ENCODE measurements at regions not wholly inside any gene's neighbourhood (a gene's known extent, or its start where the extent isn't known, plus 50 kb on each side); places are given as distances from the start of the nearest gene placed in this dataset.

DNA sequence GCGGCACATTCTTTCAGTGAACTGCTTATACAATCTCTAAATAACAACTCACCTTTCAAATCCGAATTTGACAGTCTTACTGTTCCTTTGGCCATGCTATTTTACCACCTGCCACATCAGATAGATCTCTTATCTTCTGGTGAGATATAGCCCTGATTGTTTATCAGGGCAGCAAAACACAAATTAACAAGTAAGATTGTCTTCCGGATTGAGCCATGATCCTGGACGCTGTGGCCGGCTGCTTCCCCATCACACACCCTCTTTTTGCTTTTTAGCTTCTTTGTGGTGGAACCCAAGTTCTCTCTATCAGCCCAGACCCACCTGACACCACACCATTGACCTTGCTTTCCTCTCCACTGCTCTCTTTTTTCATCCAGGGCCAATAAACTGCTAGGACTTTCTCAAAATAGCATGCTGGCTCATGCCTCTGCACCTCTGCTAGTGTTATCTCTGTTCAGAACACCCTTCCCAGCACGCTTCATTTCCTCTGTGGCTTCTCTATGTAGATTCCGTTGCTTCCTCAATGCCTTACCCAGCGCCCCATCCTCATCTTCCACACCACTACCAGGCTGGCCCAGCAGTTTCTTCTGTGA is 111.8 kb upstream of the CNTNAP5 start:
- Histone ChIP-seq H3K36me3 (ENCODE audit: control insufficient read depth in 4 of 4, insufficient read depth in 4 of 4, low read length in 4 of 4) (no peaks in the 10 kb centered on the region), H3K27ac (ENCODE audit: low read depth in 1 of 2, low read length in 1 of 2) (no peak overlapping the region), H3K27me3 (ENCODE audit: control insufficient read depth in 3 of 3, insufficient read depth in 3 of 3, low read length in 2 of 3) (no peaks in the 10 kb centered on the region), H3K4me3 (no peak overlapping the region), H3K9me3 (ENCODE audit: control insufficient read depth in 4 of 4, insufficient read depth in 3 of 4, low read length in 3 of 4) (no peaks in the 10 kb centered on the region), H3K9ac (ENCODE audit: insufficient read depth in 1 of 2, low read length in 2 of 2) (no peak overlapping the region), H3K4me1 (ENCODE audit: control insufficient read depth in 5 of 5, insufficient read depth in 5 of 5, low read length in 5 of 5) (peaks cover 0 to under 1% (median 0%) of the 10 kb centered on the region in 5 donors)
- DNase-seq (no peak), ATAC-seq (ENCODE audit: insufficient read depth, low FRiP score) (no peak)
- 19 to 45% methylated on average over 8 of the region's 8 CpGs for WGBS, 2 donors
- TF ChIP-seq, protein P1, sequence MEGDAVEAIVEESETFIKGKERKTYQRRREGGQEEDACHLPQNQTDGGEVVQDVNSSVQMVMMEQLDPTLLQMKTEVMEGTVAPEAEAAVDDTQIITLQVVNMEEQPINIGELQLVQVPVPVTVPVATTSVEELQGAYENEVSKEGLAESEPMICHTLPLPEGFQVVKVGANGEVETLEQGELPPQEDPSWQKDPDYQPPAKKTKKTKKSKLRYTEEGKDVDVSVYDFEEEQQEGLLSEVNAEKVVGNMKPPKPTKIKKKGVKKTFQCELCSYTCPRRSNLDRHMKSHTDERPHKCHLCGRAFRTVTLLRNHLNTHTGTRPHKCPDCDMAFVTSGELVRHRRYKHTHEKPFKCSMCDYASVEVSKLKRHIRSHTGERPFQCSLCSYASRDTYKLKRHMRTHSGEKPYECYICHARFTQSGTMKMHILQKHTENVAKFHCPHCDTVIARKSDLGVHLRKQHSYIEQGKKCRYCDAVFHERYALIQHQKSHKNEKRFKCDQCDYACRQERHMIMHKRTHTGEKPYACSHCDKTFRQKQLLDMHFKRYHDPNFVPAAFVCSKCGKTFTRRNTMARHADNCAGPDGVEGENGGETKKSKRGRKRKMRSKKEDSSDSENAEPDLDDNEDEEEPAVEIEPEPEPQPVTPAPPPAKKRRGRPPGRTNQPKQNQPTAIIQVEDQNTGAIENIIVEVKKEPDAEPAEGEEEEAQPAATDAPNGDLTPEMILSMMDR (IDR thresholded peaks at IDR 0.05; ENCODE audit: control extremely low read depth, extremely low read depth), result no peak

DNA sequence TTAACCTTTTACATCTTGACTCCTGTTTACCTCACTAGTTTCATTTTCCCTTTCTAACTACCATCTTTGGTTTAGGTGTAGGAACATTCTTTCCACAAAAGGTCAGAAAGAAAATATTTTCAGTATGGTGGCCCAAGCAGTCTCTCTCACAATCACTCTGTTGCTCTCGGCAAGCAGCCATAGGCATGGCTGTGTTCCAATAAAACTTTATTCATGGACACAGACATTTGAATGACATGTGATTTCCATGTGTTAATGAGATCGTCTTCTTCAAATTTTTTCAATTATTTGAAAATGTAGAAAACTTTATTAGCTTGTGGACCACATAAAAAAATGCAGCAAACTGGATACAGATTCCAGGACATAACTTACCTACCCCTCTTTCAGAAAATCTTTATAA is 109.7 kb upstream of the CNTNAP5 start:
- no peak overlapping the region for H3K27ac ChIP-seq (ENCODE audit: low read depth in 1 of 2, low read length in 1 of 2)
- no peaks in the 10 kb centered on the region for H3K27me3 ChIP-seq (ENCODE audit: control insufficient read depth in 3 of 3, insufficient read depth in 3 of 3, low read length in 2 of 3)
- DNase-seq, result no peak
- TF ChIP-seq, protein P1 (IDR thresholded peaks at IDR 0.05; ENCODE audit: control extremely low read depth, extremely low read depth), result no peak
- no peak overlapping the region for H3K9ac ChIP-seq (ENCODE audit: insufficient read depth in 1 of 2, low read length in 2 of 2)
- H3K4me1 ChIP-seq (ENCODE audit: control insufficient read depth in 5 of 5, insufficient read depth in 5 of 5, low read length in 5 of 5), result no peaks in the 10 kb centered on the region
- no peak overlapping the region for H3K4me3 ChIP-seq
- ATAC-seq (ENCODE audit: insufficient read depth, low FRiP score), result no peak
- WGBS, 2 donors, result 77 to 86% methylated on average over 2 of the region's 2 CpGs
- H3K36me3 ChIP-seq (ENCODE audit: control insufficient read depth in 4 of 4, insufficient read depth in 4 of 4, low read length in 4 of 4), result no peaks in the 10 kb centered on the region
- no peaks in the 10 kb centered on the region for H3K9me3 ChIP-seq (ENCODE audit: control insufficient read depth in 4 of 4, insufficient read depth in 3 of 4, low read length in 3 of 4)

DNA sequence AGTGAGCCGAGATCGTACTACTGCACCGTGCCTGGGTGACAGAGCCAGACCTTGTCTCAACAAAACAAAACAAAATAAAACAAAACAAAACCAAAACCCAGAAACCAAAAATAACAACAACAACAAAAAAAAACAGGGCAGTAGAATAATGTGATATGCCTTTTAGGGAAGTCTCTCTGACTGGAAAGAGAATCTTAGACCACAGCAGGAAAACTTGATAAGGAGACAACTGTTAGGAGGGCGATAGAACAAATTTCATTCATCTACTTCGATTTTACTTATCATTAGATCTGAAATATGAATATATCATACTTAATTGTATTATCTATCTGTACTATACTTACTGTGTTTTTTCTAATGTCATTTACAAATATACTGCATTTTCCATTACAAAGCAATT is 109.0 kb upstream of the CNTNAP5 start:
- ATAC-seq (ENCODE audit: insufficient read depth, low FRiP score), result no peak
- no peaks in the 10 kb centered on the region for H3K9me3 ChIP-seq (ENCODE audit: control insufficient read depth in 4 of 4, insufficient read depth in 3 of 4, low read length in 3 of 4)
- H3K36me3 ChIP-seq (ENCODE audit: control insufficient read depth in 4 of 4, insufficient read depth in 4 of 4, low read length in 4 of 4), result no peaks in the 10 kb centered on the region
- H3K4me1 ChIP-seq (ENCODE audit: control insufficient read depth in 5 of 5, insufficient read depth in 5 of 5, low read length in 5 of 5), result no peaks in the 10 kb centered on the region
- 55 to 68% methylated on average over 5 of the region's 5 CpGs for WGBS, 2 donors
- H3K4me3 ChIP-seq, result no peak overlapping the region
- no peak overlapping the region for H3K9ac ChIP-seq (ENCODE audit: insufficient read depth in 1 of 2, low read length in 2 of 2)
- no peak overlapping the region for H3K27ac ChIP-seq (ENCODE audit: low read depth in 1 of 2, low read length in 1 of 2)
- TF ChIP-seq, protein P1 (IDR thresholded peaks at IDR 0.05; ENCODE audit: control extremely low read depth, extremely low read depth), result no peak
- no peaks in the 10 kb centered on the region for H3K27me3 ChIP-seq (ENCODE audit: control insufficient read depth in 3 of 3, insufficient read depth in 3 of 3, low read length in 2 of 3)
- no peak for DNase-seq

DNA sequence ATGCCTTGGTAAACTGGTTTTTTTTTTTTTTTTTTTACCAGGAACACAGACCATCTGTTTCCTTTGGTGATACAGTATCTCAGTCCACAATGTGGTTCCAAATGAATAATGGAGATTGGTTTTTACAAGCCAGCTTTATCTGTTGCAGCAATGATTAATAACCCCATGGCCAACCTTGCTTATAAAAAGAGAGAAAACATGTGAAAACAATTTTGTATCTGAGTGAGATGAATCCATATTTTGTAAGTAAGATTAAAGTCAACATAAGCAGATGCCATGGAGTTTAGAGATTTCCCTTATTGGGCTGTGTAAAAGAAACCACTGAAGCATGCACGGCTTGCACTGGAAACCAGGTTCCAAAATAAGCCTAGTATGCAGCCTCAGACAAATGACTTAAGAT is 108.6 kb upstream of the CNTNAP5 start:
- no peak overlapping the region for H3K4me3 ChIP-seq
- TF ChIP-seq, protein P1 (IDR thresholded peaks at IDR 0.05; ENCODE audit: control extremely low read depth, extremely low read depth), result no peak
- 12 to 42% methylated on average over 1 of the region's 1 CpG for WGBS, 2 donors

More for the DNA sequence above, 108.6 kb upstream of the CNTNAP5 start:
- Histone ChIP-seq H3K4me1 (ENCODE audit: control insufficient read depth in 5 of 5, insufficient read depth in 5 of 5, low read length in 5 of 5) (no peaks in the 10 kb centered on the region), H3K9me3 (ENCODE audit: control insufficient read depth in 4 of 4, insufficient read depth in 3 of 4, low read length in 3 of 4) (no peaks in the 10 kb centered on the region), H3K9ac (ENCODE audit: insufficient read depth in 1 of 2, low read length in 2 of 2) (no peak overlapping the region), H3K27me3 (ENCODE audit: control insufficient read depth in 3 of 3, insufficient read depth in 3 of 3, low read length in 2 of 3) (no peaks in the 10 kb centered on the region), H3K27ac (ENCODE audit: low read depth in 1 of 2, low read length in 1 of 2) (no peak overlapping the region), H3K36me3 (ENCODE audit: control insufficient read depth in 4 of 4, insufficient read depth in 4 of 4, low read length in 4 of 4) (no peaks in the 10 kb centered on the region)
- no peak for ATAC-seq (ENCODE audit: insufficient read depth, low FRiP score)
- peak in 2 of 3 donors; percentile 18 to 22 for DNase-seq
